ENCODE measurements at regions not wholly inside any gene's neighbourhood (a gene's known extent, or its start where the extent isn't known, plus 50 kb on each side); places are given as distances from the start of the nearest gene placed in this dataset.
"Not testable (repeated sequence)": the region's sequence is repeated elsewhere in the genome, so short reads cannot be mapped to it uniquely, and the experiment has no call there.

DNA sequence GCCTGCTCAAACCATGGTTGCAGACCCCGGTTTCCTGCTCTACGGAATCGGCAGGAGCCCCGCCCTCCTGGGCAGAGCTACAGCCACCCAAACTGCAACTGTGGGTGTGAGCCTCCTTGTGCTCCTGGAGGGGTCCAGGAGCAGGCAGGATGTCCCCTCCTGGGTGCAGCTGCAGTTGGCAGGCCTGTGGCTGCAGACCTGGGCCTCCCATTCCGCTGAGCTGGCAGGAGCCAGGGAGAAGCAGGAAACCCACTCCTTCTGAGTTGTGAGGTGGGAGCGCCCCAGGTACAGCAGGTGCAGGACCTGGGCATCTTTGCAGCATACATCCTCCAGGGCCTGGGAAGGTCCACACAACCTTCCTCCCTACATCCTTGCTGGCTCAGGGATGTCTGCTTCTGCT, 578.7 kb upstream of the USP24 start:
- DNase-seq: no peak

DNA sequence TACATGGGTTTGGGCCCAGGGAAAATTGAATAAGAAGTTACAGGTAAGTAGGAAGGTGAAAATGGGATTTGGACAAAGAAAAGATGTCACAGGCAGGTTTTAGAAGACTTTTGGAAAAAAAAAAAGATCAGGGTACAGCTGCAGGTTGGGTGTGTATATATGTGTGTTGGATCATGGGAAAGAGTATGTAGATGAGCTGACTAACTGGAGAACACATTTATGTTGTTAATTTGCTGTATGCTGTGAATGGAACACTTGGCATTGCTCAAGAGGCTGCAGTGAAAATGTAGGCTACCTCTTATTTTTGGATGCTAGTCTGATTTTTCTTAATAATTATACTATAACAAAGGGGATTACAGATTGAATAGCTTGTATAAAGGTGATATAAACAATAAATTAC, 577.7 kb upstream of the USP24 start:
- DNase-seq: no peak

DNA sequence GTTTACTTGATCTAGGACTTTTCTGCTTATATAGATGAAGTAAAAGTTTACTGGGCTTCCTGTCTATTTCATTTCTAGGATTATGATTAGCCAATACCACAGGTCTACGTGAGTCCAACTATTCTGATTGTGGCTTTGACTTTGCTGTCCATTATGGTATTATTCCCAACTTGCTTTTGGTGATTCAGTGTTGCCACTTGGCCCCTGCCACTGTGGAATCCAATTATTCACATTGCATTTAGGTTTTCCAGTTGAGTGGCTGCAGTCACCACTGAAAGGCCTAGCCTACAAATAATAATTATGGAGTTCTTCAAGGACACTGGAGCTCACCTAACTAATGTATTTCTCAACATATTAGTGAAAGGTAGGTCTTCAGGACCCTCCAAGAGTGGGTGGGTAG, 574.3 kb upstream of the USP24 start:
- no peak for DNase-seq

DNA sequence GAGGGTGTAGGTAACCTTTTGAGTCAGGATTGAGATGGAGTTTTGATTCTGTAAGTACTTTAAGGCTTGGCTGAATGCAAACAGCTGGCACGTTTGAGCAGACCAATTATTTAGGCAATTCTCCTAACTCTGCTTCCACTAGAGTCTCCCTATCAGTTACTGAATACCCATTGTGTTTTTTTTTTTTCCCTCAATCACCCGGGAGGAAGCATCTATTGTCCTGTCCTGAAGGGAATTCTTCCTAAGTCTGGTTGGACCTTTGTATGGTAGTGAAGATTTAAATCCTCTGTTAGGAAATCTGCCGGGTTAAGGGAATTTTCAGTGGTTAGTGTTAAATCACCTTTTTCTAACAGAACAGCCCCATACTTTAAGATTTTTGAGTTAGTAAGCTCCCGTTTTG, 571.2 kb upstream of the USP24 start:
- DNase-seq: no peak

DNA sequence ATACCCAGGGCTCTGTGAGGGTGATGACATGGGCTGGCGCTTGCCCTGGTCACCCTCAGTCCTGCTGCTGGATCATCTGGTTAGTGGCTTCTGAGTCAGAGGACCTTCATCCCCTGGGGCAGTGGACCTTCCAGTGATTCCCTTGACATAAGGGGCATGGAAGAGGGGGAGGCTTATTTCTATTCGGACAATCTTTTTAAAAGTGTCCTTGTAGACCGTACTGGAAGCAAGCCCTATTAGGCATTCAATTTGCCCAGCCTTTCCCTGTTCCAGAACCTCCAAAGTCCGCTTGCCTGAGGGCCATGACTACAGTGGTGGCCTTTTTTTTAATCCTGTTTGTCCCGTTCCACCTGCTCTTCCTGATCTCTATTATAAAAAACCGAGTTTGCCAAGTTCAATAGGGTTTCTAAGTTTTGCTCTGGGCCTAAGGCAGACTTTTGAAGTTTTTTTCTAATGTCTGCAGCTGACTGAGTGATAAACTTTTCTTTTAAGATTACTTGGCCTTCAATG, 569.8 kb upstream of the USP24 start:
- not testable (repeated sequence) for DNase-seq

DNA sequence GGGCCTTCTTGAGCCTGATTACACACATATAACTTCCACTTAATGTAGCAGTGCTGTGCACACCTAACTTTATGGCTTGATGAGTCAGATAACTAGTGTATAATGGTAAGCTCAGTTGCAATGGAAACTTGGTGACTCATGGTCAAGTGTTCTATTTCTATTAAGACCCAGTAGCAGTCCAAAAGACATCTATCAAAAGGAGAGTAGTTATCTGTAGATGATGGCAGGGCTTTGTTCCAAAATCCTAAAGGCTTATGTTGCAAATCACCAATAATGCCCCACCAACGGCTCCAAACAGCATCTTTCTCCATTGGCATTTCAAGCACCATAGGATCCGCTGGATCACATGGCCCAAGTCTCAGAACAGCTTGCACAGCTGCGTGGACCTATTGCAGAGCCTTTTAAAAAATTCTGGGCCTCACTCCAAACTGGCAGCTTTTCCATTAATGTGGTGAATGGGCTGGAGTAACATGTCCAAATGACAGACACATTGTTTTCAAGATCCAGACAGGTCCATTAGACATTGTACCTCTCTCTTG, 566.8 kb upstream of the USP24 start:
- DNase-seq: peak; percentile 53

DNA sequence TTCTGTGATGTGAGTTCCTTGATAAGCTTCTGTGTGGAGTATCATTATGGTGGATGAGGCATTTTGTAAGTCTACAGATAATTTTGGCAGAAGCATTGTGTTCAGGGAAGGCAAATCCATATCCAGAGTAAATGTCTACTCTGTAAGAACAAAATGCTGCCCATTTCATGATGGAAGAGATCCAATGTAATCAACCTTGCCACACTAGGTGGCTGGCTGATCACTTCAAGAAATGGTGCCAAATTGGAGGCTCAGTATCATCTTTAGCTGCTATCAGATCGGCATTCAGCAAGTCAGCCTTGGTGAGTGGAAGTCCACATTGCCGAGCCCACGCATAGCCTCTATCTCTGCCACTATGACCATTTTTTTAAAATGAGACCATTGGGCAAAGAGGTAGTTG, 565.8 kb upstream of the USP24 start:
- DNase-seq: no peak

DNA sequence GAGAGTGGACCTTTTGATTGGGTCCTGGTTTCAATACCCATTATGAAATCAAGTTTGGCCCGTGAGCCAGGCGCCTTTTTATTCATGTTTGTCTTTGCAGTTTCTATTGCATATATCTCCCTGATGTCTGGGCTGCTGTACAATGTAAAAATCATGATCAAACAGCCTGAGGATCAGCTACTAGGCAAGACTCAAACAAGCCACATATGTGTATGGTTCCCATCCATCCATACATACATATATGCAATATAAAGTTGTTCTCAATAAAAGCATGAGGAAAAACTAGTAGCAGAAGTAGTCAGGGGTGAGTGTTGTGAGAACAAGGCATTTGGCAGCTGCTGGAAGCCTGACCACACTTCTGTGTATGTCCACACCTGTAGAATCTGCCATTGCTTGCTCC, 562.4 kb upstream of the USP24 start:
- DNase-seq: no peak

DNA sequence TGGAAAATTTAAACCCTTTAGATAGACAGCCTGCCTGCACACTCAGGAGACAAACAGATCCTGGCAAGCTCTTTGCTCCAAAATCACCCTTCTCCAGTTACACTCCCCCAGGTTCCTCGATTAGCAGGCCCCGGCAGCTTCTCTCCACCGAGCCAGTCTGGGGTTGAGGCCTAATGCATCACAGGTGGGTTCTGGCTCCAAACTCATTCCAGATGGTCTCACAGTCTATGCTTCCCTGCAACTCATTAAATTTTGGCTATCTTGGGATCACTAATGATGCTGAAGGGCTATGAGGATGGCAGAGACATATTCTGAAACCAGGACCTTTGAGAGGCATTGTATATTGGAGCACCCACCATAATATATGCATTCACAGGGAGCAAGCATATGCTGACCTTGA, 559.8 kb upstream of the USP24 start:
- peak; percentile 46 for DNase-seq

DNA sequence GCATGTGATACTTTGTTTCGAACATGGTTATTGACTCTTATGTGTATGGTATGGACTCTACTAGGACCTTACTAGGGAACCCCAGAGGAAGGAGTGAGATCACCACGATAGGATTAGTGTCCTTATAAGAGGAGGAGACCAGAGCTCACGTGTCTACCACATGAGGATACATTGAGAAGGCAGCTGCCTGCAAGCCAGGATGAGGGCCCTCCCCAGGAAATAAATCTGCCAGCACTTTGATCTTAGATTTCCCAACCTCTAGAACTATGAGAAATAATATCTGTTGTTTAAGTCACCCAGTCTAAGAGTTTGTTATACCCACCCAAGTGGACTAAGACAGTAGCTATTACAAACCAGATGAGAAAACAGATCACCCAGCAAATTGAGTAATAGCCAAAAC, 559.3 kb upstream of the USP24 start:
- no peak for DNase-seq

DNA sequence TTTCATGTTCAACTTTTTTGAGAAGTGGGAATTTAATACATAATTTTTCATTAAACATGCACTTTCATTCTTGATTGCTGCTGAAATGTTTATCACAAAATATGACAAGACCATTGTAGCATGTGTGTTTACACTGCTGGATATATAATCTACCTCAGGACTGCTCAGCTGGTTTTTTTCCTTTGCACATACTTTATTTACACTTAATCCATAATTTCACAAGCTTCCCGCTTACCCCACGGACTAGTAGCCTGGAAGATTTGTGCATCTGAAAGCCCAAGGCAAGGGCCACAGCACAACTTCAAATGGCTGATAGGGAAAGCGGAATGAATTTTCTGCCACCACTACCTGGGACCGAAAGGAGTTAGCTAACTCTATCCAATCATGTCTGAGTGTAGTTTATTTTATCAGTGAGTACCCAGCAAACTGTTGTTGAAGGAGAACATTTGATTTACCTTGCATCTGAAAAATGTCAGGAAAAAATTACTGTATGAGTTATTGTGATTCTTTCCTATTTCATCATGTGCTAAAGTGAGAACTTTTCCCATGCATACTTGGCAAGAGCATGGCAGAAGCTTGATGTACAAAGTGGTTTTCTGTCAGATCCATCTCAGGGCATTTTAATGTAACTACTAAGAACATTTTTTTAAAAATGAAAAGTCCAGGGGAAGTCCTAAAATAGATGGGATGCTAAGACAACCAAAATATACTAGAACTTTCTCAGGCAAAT, 558.2 kb upstream of the USP24 start:
- DNase-seq: no peak

DNA sequence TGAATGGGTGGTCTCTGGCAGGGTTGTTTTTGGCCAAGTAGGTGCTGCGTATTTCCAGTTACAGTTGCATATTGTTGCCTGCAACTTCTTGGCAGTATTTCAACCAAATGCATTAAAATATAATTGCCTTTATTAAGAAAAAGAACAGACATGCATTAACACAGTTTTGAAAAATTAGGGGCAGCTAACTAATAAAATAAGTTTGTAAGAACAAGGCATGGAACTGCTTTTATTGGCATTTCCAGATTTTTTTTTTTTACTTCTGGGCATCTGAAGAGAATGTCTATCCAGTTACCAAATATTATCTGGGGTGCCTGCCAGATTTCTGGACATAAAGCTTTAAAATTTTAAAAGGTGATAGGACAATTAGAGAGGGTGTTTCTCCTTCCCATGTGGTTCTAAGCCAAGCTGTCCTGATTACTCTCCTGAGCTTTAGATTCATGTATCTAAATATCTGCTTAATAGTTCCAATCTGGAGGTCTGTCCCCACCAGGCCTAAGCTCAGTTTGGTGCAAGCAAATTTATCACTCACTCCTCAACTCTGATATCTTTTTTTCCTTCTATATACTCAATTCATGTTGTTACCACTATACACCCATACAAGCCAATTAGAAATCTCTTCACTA, 553.3 kb upstream of the USP24 start:
- DNase-seq: no peak

DNA sequence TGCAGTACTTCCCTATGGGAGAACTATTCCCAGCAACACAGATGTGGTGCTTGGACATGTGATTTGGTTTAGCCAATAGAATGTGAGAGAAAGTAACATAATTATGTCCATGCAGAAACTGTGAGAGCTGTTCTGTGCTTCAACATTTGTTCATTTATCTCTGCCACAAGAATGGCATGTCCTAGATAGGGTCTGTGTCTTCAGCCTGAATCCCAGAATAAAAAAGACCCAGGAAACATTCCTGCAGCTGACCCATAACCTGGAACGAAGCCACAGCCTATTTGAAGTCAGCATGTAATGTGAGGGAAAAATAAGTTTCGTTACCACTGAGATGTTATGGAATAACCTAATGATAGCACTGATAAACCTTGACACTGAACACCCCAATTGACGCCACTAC, 552.0 kb upstream of the USP24 start:
- DNase-seq: no peak

DNA sequence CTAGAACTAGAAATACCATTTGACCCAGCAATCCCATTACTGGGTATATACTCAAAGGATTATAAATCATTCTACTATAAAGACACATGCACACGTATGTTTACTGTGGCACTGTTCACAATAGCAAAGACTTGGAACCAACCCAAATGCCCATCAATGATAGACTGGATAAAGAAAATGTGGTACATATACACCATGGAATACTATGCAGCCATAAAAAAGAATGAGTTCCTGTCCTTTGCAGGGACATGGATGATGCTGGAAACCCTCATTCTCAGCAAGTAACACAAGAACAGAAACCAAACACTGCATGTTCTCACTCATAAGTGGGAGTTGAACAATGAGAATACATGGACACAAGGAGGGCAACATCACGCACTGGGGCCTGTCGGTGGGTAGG, 550.3 kb upstream of the USP24 start:
- DNase-seq: not testable (repeated sequence)

DNA sequence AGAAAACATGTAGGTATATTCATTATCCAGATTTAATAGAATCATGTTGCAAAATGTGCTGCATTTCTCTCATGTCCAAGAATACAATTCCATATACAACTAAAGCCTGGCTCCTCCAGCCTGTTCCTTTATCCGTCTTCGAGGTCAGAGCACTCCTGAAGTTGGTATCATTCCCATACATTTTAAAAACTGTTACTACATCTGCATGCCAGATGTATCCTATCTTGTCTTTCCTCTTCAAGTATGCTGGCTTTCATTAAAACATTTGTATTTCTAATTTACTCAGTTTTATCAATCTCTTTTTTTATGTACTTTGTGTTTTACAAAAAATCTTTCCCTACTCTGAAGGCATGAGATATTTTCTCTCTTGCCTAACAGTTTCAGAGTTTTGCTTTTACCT, 536.6 kb upstream of the USP24 start:
- DNase-seq: no peak

DNA sequence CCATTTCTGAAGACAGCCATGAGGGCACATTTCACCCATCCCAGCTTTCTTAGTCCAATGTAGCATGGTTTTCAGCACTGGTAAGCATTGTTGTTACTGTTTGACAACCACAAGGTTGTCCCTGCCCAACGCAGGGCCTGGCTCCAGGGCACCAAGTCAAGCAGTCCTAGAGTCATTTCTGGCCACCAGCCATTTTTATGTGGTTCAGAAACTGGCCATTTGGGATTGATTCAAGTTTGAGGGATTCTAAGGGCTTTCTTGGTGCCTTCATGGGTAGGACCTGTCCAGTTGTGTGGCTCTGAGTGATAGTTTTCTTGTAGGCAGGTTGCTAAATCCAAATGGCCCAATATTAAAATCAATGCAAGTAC, 535.4 kb upstream of the USP24 start:
- DNase-seq: no peak

DNA sequence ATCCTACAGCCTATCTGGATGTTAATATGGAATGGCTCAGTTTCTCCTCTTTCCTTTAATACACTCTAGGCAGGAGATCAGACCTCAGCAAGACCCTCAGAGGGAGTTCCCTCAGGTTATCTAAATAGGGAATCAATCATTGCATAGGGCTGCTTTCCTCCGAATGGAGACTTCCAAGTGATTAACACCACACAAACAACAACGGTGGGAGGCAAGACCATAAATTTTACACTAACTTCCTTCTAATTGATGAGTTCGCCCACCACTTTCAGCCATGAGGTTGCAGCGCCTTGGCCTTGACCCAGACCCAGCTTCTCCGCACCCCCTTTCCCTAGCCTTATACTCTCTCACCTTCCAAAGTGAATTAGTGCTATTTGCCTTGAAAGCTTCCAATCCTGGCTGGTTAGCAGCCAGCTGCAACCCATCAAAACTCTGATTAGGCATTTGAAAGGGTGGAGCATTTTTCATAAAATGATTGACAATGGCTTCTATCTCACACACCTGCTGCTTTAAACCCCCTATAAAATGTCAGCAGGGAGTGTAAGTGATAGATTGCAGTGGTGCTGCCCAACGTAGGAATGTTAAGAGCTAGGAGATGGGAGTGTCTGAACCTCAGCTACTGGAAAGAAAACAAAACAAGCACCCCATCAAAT, 534.9 kb upstream of the USP24 start:
- no peak for DNase-seq

DNA sequence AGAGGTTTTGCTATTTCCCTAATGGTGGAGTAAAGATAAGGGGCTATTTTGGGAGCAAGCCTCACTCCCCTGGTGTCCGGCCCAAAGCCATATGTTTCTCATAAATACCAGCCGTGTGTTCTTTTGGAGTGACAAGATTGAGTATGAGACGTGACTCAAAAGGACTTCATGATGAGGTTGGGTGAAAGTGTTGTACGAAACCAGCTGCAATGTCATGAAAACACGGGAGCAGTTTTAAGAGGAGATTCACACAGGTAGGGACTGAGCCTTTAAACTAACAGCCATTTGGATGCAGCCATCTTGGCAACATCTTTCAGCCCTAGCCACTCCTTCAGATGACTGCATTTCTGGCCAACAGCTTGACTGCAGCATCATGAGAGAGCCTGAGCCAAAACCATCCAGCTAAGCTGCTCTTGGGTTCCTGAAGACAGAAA, 532.3 kb upstream of the USP24 start:
- no peak for DNase-seq

DNA sequence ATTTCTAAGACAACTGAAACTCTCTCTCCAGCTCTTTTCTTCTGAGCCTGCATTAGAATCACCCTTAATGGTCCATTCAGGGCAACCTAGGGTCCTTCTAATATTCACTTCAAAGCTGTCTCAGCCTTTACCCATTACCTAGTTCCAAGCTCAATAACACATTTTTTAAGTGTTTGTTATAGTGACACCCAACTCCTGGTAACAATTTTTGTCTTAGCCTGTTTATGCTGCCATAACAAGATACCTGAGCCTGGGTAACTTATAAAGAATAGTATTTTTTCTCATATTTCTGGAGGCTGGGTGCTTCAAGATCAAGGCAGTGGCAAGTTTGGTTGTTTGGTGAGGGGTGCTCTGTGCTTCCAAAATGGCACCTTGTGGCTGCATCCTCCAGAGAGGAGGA, 531.5 kb upstream of the USP24 start:
- no peak for DNase-seq

DNA sequence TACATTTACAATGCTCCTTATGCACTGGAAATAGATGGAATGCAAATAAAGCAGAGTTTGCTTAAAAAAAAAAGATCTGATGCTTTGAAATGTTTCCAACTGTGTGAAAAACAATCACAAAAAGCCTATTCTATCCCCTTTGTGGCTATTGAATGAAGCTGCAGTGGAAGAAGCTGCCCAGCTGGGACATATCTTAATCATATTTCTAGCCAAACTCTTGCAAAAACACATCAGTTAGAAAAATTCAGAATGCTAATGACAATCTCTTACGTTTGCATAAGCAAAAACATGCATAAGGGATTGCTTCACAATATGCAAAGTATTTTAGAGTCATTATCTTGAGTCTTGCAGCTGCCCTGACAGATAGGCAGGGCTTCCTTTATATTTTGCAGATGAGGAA, 526.4 kb upstream of the USP24 start:
- DNase-seq: no peak

DNA sequence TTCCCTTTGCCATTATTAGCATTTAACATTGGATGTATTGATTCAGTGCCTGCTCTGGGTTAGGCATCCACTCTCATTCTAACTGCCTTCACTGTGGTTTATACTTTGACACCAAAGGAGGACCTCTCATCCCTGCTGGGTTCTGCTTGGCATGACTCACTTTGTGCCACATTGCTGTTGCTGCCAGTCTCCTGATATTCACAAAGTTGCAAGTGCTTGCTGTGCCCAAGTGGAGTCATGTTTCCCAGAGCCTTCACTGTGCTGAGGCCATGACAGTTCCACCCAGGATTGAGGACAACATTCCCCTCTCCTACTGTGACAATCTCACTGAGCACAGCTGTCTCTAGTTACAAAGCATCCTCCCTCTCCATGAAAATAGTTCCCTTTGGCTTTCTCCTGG, 519.9 kb upstream of the USP24 start:
- DNase-seq: no peak

DNA sequence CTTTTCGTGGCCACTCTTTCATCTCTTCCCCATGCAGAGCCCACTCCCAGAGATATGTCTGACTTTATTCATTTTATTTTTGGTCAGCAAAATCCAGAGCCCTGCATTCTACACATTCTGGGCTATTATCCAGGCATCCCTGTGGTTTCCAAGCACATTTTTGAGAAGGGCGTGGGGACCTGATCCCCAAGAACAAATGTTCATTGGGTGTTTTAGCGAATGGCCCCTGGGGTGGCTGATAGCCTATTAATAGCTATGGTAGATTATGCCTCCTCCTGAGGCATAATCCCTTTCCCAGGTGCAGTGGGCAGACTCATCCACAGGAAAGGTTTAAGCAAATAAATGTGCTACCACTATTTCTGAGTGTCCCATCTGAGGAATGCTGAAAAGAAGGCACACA, 511.8 kb upstream of the USP24 start:
- no peak for DNase-seq

DNA sequence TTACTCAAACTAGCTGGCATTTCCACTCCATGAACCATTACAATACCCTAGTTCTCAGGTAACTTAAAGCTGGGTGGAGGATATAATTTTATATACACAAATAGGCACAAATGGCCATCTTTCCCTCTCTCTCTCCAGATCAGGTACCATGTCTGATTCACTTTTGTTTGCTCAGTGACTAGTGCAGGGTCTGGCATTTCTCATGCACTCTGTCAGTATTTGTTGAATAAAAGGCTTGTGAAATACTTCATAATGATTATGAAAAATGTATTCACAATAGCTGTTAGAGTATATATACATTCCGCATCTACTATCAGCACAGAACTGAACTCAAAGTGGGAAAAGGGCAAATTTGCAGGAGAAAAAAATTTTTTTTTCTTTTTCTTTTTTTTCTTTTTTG, 510.2 kb upstream of the USP24 start:
- DNase-seq: no peak
